ENCODE measurements at regions not wholly inside any gene's neighbourhood (a gene's known extent, or its start where the extent isn't known, plus 50 kb on each side); places are given as distances from the start of the nearest gene placed in this dataset.

DNA sequence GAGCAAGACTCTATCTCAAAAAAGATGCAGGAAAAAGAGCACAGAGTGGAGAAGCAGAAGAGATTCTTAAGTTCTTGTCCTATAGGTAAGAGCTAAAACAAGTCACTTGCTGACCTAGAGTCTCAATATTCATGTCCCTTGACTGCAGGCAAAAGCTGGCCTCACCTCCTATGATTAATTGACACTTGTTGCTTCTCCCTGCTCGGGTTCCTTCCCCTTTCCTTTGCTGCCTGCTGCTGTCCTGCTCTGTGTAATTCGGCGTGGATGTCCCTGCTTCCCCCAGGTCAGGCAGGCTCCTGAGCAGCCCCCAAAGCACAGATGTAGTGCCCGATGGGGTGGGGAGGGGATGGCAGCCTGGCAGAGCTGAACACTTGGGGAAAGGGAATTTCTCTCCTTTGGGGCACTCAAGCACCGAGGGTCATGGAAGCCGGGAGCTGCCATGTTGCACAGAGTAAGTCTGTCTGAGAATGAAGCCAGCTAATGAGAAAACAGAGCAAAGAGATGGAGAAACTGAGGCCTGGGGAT lies 60.8 kb upstream of the NUP50 start:
- no peaks in the 10 kb centered on the region; the same call in 1 of the 2 replicates for H3K27me3 ChIP-seq (ENCODE audit: insufficient read depth)
- no peaks in the 10 kb centered on the region for H3K9me2 ChIP-seq
- no peaks in the 10 kb centered on the region for H3F3A ChIP-seq (replicated peaks; ENCODE audit: insufficient read depth)
- ChIA-PET POLR2A (no interaction called here), CTCF (interaction anchor here (1.1 to 3.1 kb wide), 6 partner anchors 9 to 160 kb away, joined by 3 to 13 read pairs (median 6); no protein-coding TSS in a partner anchor)
- H4K20me1 ChIP-seq (ENCODE audit: insufficient read depth): no peaks in the 10 kb centered on the region
- WGBS (ENCODE audit: low lambda C conversion rate): 43% methylated on average over 5 of the region's 6 CpGs
- no peaks in the 10 kb centered on the region for H3K4me1 ChIP-seq (ENCODE audit: control insufficient read depth in 1 of 2, insufficient read depth in 2 of 2, low read depth in 1 of 2, low read length in 1 of 2)
- H3K36me3 ChIP-seq (replicated peaks in 1 of 2; ENCODE audit: control insufficient read depth in 1 of 2, insufficient read depth in 2 of 2, low read length in 1 of 2): no peaks in the 10 kb centered on the region
- no peaks in the 10 kb centered on the region for H3K79me2 ChIP-seq (ENCODE audit: insufficient read depth)
- H3K9me3 ChIP-seq: no peaks in the 10 kb centered on the region
- H3K9ac ChIP-seq: no peak overlapping the region
- no peak overlapping the region for H3K4me3 ChIP-seq (ENCODE audit: low read depth in 2 of 2, low read length in 1 of 2)
- no peak overlapping the region for H3K27ac ChIP-seq (ENCODE audit: low read depth in 2 of 2, low read length in 1 of 2)
- no peak overlapping the region for H3K4me2 ChIP-seq
- no peak for DNase-seq
- H2AFZ ChIP-seq (ENCODE audit: low read depth): no peak overlapping the region
- TF ChIP-seq TEAD4 (IDR thresholded peaks at IDR 0.05; ENCODE audit: borderline replicate concordance, insufficient read depth): no peak
- no peak for TF ChIP-seq MAX (IDR thresholded peaks at IDR 0.05; ENCODE audit: low read depth)
- TF ChIP-seq ZBTB33 (IDR thresholded peaks at IDR 0.05; ENCODE audit: borderline replicate concordance, low read depth): no peak
- TF ChIP-seq ELF1 (IDR thresholded peaks at IDR 0.05): no peak
- no peak for TF ChIP-seq GATA2 (CRISPR knock-in tag; IDR thresholded peaks at IDR 0.05)
- no peak for TF ChIP-seq RXRA (IDR thresholded peaks at IDR 0.05; ENCODE audit: borderline replicate concordance, low read depth)
- TF ChIP-seq, protein P1, sequence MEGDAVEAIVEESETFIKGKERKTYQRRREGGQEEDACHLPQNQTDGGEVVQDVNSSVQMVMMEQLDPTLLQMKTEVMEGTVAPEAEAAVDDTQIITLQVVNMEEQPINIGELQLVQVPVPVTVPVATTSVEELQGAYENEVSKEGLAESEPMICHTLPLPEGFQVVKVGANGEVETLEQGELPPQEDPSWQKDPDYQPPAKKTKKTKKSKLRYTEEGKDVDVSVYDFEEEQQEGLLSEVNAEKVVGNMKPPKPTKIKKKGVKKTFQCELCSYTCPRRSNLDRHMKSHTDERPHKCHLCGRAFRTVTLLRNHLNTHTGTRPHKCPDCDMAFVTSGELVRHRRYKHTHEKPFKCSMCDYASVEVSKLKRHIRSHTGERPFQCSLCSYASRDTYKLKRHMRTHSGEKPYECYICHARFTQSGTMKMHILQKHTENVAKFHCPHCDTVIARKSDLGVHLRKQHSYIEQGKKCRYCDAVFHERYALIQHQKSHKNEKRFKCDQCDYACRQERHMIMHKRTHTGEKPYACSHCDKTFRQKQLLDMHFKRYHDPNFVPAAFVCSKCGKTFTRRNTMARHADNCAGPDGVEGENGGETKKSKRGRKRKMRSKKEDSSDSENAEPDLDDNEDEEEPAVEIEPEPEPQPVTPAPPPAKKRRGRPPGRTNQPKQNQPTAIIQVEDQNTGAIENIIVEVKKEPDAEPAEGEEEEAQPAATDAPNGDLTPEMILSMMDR (IDR thresholded peaks at IDR 0.05): no peak
- TF ChIP-seq SIN3A (IDR thresholded peaks at IDR 0.05; ENCODE audit: borderline replicate concordance, low read depth, low read length): no peak
- no peak for TF ChIP-seq MXI1 (IDR thresholded peaks at IDR 0.05; ENCODE audit: low read depth, low read length)
- no peak for TF ChIP-seq EP300 (IDR thresholded peaks at IDR 0.05; ENCODE audit: borderline replicate concordance in 1 of 2, low read depth in 1 of 2, low read length in 1 of 2)
- no peak for TF ChIP-seq FOXM1 (IDR thresholded peaks at IDR 0.05; ENCODE audit: low read depth)
- no peak for TF ChIP-seq RCOR1 (IDR thresholded peaks at IDR 0.05; ENCODE audit: low read length)
- no peak for TF ChIP-seq POLR2AphosphoS5 (IDR thresholded peaks at IDR 0.05; ENCODE audit: low read depth, low read length)
- TF ChIP-seq, protein P2, sequence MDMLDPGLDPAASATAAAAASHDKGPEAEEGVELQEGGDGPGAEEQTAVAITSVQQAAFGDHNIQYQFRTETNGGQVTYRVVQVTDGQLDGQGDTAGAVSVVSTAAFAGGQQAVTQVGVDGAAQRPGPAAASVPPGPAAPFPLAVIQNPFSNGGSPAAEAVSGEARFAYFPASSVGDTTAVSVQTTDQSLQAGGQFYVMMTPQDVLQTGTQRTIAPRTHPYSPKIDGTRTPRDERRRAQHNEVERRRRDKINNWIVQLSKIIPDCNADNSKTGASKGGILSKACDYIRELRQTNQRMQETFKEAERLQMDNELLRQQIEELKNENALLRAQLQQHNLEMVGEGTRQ (IDR thresholded peaks at IDR 0.05; ENCODE audit: borderline replicate concordance, low read depth, low read length): no peak
- no peak for TF ChIP-seq YY1 (IDR thresholded peaks at IDR 0.05; ENCODE audit: low read depth)

Measured in SK-N-SH (cell line).